IPS-NIHi7 (cell line): ENCODE measurements at regions not wholly inside any gene's neighbourhood (a gene's known extent, or its start where the extent isn't known, plus 50 kb on each side); places are given as distances from the start of the nearest gene placed in this dataset.
A peak's percentile ranks its signal among the peaks of the same experiment; 100 is the strongest.
"Not testable (repeated sequence)": the region's sequence is repeated elsewhere in the genome, so short reads cannot be mapped to it uniquely, and the experiment has no call there.

Experiments
- DNase-seq: peaks from one replicate; pipeline ENCODE4 v3.0.0; 2012; ENCODE audit warnings: mixed read lengths; ENCODE audit errors: extremely low spot score

GRCh38 chr2:187610450-187610849 is 56.2 kb upstream of the TFPI start:
- DNase-seq = not testable (repeated sequence)

GRCh38 chr2:187612857-187613256 is 58.6 kb upstream of the TFPI start:
- DNase-seq = no peak

GRCh38 chr2:187614756-187615155 is 60.5 kb upstream of the TFPI start:
- no peak for DNase-seq

GRCh38 chr2:187615364-187615763 is 61.1 kb upstream of the TFPI start:
- no peak for DNase-seq

- DNase-seq = no peak
Measured at GRCh38 chr2:187615902-187616301, 61.7 kb upstream of the TFPI start.

GRCh38 chr2:187617120-187617519 is 62.9 kb upstream of the TFPI start:
- no peak for DNase-seq

- DNase-seq = no peak
Measured at GRCh38 chr2:187617905-187618304, 63.7 kb upstream of the TFPI start.

GRCh38 chr2:187618813-187619212 is 64.6 kb upstream of the TFPI start:
- DNase-seq = peak; percentile 35

- DNase-seq = no peak
Measured at GRCh38 chr2:187627153-187627552, 72.9 kb upstream of the TFPI start.

- not testable (repeated sequence) for DNase-seq
Measured at GRCh38 chr2:187636731-187637391, 82.6 kb upstream of the TFPI start.

- not testable (repeated sequence) for DNase-seq
Measured at GRCh38 chr2:187637392-187637740, 83.1 kb upstream of the TFPI start.

- DNase-seq = not testable (repeated sequence)
Measured at GRCh38 chr2:187637771-187638170, 83.5 kb upstream of the TFPI start.

GRCh38 chr2:187638840-187639239 is 84.6 kb upstream of the TFPI start:
- no peak for DNase-seq

GRCh38 chr2:187640926-187641510 is 86.8 kb upstream of the TFPI start:
- no peak for DNase-seq

GRCh38 chr2:187642498-187642897 is 88.3 kb upstream of the TFPI start:
- no peak for DNase-seq

- DNase-seq = no peak
Measured at GRCh38 chr2:187644486-187644885, 90.3 kb upstream of the TFPI start.

GRCh38 chr2:187644981-187645380 is 90.7 kb upstream of the TFPI start:
- DNase-seq = no peak

GRCh38 chr2:187646556-187646955 is 92.3 kb upstream of the TFPI start:
- DNase-seq = no peak

GRCh38 chr2:187654535-187654934 is 100.3 kb upstream of the TFPI start:
- peak; percentile 30 for DNase-seq

GRCh38 chr2:187655001-187655400 is 100.8 kb upstream of the TFPI start:
- peak; percentile 22 for DNase-seq

- no peak for DNase-seq
Measured at GRCh38 chr2:187656123-187656522, 101.9 kb upstream of the TFPI start.

- peak; percentile 62 for DNase-seq
Measured at GRCh38 chr2:187658952-187659525, 104.8 kb upstream of the TFPI start.

- not testable (repeated sequence) for DNase-seq
Measured at GRCh38 chr2:187676050-187676449, 121.8 kb upstream of the TFPI start.
